OCI-LY7 (cell line): ENCODE measurements at regions not wholly inside any gene's neighbourhood (a gene's known extent, or its start where the extent isn't known, plus 50 kb on each side); places are given as distances from the start of the nearest gene placed in this dataset.

Experiments
- BruUV-seq: library from RNA; stranded (reverse); fragments of 400-500 nt; replicated peaks from 2 replicates; lab custom pipeline; 2021; lab: Mats Ljungman, UMichigan
- CTCF ChIA-PET: fragments of 300-600 bp; sonication (Branson Sonifier 250); formaldehyde crosslinking; loops from one replicate; lab custom pipeline; 2022; ENCODE audit warnings: antibody characterized with exemption; ENCODE audit not compliant: unreplicated experiment; lab: Charles Lee
- POLR2A ChIA-PET: fragments of 300-600 bp; sonication (Branson Sonifier 250); formaldehyde crosslinking; loops from one replicate; lab custom pipeline; 2022; ENCODE audit warnings: antibody characterized with exemption; lab: Charles Lee
- DNase-seq: peaks from one replicate; pipeline ENCODE4 v3.0.0-alpha.2; 2015; ENCODE audit warnings: low spot score
- H2AFZ ChIP-seq: fragments of 200-600 bp; sonication (generic), shearing (Covaris generic); 2 replicates; pipeline ENCODE4 v1.6.1; 2014; ENCODE audit warnings: mild to moderate bottlenecking, antibody characterized with exemption, low read length, moderate library complexity
- H3K27ac ChIP-seq: fragments of 200-600 bp; sonication (generic); 2 replicates; pipeline ENCODE4 v1.5.1; 2014; ENCODE audit warnings: mixed run types, low read depth, mild to moderate bottlenecking, moderate library complexity, low read length, inconsistent platforms; ENCODE audit not compliant: poor library complexity, severe bottlenecking
- H3K36me3 ChIP-seq: fragments of 200-600 bp; sonication (generic); 2 replicates; pipeline ENCODE4 v1.6.1; 2014; ENCODE audit warnings: mild to moderate bottlenecking, antibody characterized with exemption, low read length, moderate library complexity, mixed read lengths; ENCODE audit not compliant: insufficient read depth
- H3K4me1 ChIP-seq: fragments of 200-600 bp; sonication (generic); 2 replicates; pipeline ENCODE4 v1.5.1; 2014; ENCODE audit warnings: mild to moderate bottlenecking, low read length; ENCODE audit not compliant: insufficient read depth, poor library complexity, severe bottlenecking
- H3K4me2 ChIP-seq: fragments of 200-600 bp; sonication (generic); 2 replicates; pipeline ENCODE4 v1.6.1; 2014; ENCODE audit warnings: mild to moderate bottlenecking, low read length
- H3K4me3 ChIP-seq: fragments of 200-600 bp; sonication (generic); 2 replicates; pipeline ENCODE4 v1.5.1; 2014; ENCODE audit warnings: mild to moderate bottlenecking, low read depth, low read length; ENCODE audit not compliant: poor library complexity, severe bottlenecking
- H3K79me2 ChIP-seq: fragments of 200-600 bp; sonication (generic); 2 replicates; pipeline ENCODE4 v1.6.1; 2016; ENCODE audit warnings: low read depth, mild to moderate bottlenecking, low read length, moderate library complexity, mixed read lengths; ENCODE audit not compliant: insufficient read depth
- H3K9me2 ChIP-seq: fragments of 200-600 bp; sonication (generic); 2 replicates; pipeline ENCODE4 v1.6.1; 2016; ENCODE audit warnings: mild to moderate bottlenecking, low read length, mixed read lengths; ENCODE audit not compliant: insufficient read depth
- H3K9me3 ChIP-seq: fragments of 200-600 bp; sonication (generic); 2 replicates; pipeline ENCODE4 v1.6.1; 2014; ENCODE audit warnings: mild to moderate bottlenecking, mixed run types, low read length, mixed read lengths
- H4K20me1 ChIP-seq: fragments of 200-600 bp; sonication (generic); 2 replicates; pipeline ENCODE4 v1.6.1; 2014; ENCODE audit warnings: mild to moderate bottlenecking, antibody characterized with exemption, low read length, moderate library complexity, mixed read lengths; ENCODE audit not compliant: insufficient read depth
- CTCF ChIP-seq: fragments of 200-600 bp; sonication (generic); conservative IDR thresholded peaks from 2 replicates; pipeline ENCODE4 v1.5.1; 2014; ENCODE audit warnings: mild to moderate bottlenecking, antibody characterized with exemption, low read length, moderate library complexity, mixed read lengths
- EZH2phosphoT487 ChIP-seq: fragments of 200-600 bp; sonication (generic); IDR thresholded peaks from 2 replicates; pipeline ENCODE4 v1.6.1; 2018; ENCODE audit warnings: low read depth, borderline replicate concordance, mild to moderate bottlenecking, mixed run types, antibody characterized with exemption, low read length, moderate library complexity, mixed read lengths
- intact Hi-C: fragments of 100-400 bp; cut with micrococcal nuclease; formaldehyde crosslinking; loops from one replicate; pipeline ENCODE4 v1.10.0; 2022; ENCODE audit not compliant: unreplicated experiment

GRCh38 chr11:69971741-69972140, 106.4 kb upstream of the ANO1 start:
- H3K79me2 ChIP-seq = no peaks in the 10 kb centered on the region
- H4K20me1 ChIP-seq = no peaks in the 10 kb centered on the region
- DNase-seq = no peak
- no peak overlapping the region for H3K4me3 ChIP-seq
- intact Hi-C loops = no loop called here
- no peaks in the 10 kb centered on the region for H3K9me3 ChIP-seq
- H3K4me1 ChIP-seq = peaks cover 9% of the 10 kb centered on the region
- no peaks in the 10 kb centered on the region for H3K36me3 ChIP-seq
- TF ChIP-seq CTCF (no peak), EZH2phosphoT487 (no peak)
- no peaks in the 10 kb centered on the region for H3K9me2 ChIP-seq
- no peak overlapping the region for H3K27ac ChIP-seq
- H2AFZ ChIP-seq = no peak overlapping the region
- ChIA-PET CTCF (no interaction called here), POLR2A (interaction anchor here (0.5 kb wide), 1 partner anchor 307 kb away, joined by 3 read pairs; no protein-coding TSS in a partner anchor)
- BruUV-seq = no TSS peak
- no peak overlapping the region for H3K4me2 ChIP-seq

- Histone ChIP-seq H3K9me3 (no peaks in the 10 kb centered on the region), H3K27ac (peak overlapping the region; percentile 37), H3K79me2 (no peaks in the 10 kb centered on the region), H4K20me1 (no peaks in the 10 kb centered on the region), H3K4me1 (peaks cover 9% of the 10 kb centered on the region), H3K36me3 (no peaks in the 10 kb centered on the region), H2AFZ (no peak overlapping the region), H3K4me3 (no peak overlapping the region), H3K9me2 (no peaks in the 10 kb centered on the region), H3K4me2 (no peak overlapping the region)
- no TSS peak for BruUV-seq
- no peak for TF ChIP-seq EZH2phosphoT487
- TF ChIP-seq CTCF = no peak
- DNase-seq = peak; percentile 53
- intact Hi-C loops = no loop called here
- CTCF ChIA-PET = no interaction called here
- POLR2A ChIA-PET = no interaction called here
These were observed 105.7 kb upstream of the ANO1 start for GRCh38 chr11:69972351-69972802.

GRCh38 chr11:69974528-69974927, 103.6 kb upstream of the ANO1 start:
- no peak for DNase-seq
- no TSS peak for BruUV-seq
- no peaks in the 10 kb centered on the region for H3K9me2 ChIP-seq
- TF ChIP-seq CTCF (no peak), EZH2phosphoT487 (no peak)
- intact Hi-C loops = no loop called here
- H3K36me3 ChIP-seq = no peaks in the 10 kb centered on the region
- H3K4me1 ChIP-seq = peaks cover 9% of the 10 kb centered on the region
- no peak overlapping the region for H3K27ac ChIP-seq
- no peak overlapping the region for H2AFZ ChIP-seq
- no peaks in the 10 kb centered on the region for H4K20me1 ChIP-seq
- CTCF ChIA-PET = no interaction called here
- POLR2A ChIA-PET = no interaction called here
- H3K4me3 ChIP-seq = no peak overlapping the region
- H3K9me3 ChIP-seq = no peaks in the 10 kb centered on the region
- no peaks in the 10 kb centered on the region for H3K79me2 ChIP-seq
- H3K4me2 ChIP-seq = no peak overlapping the region
